ENCODE measurements at regions not wholly inside any gene's neighbourhood (a gene's known extent, or its start where the extent isn't known, plus 50 kb on each side); places are given as distances from the start of the nearest gene placed in this dataset.
"Not testable (repeated sequence)": the region's sequence is repeated elsewhere in the genome, so short reads cannot be mapped to it uniquely, and the experiment has no call there.

DNA sequence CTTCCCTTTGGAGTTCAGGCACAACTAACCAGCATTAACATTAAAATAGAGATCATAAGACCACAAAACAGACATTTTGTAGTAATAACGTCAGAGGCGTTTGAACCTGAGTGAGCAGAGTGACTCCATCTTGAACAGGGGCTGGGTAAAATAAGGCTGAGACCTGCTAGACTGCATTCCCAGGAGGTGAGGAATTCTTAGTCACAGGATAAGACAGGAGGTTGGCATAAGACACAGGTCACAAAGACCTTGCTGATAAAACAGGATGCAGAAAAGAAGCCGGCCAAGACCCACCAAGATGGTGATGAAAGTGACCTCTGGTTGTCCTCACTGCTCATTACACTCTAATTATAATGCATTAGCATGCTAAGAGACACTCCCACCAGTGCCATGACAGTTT is 493.2 kb upstream of the AUTS2 start:
- TF ChIP-seq, protein P1, sequence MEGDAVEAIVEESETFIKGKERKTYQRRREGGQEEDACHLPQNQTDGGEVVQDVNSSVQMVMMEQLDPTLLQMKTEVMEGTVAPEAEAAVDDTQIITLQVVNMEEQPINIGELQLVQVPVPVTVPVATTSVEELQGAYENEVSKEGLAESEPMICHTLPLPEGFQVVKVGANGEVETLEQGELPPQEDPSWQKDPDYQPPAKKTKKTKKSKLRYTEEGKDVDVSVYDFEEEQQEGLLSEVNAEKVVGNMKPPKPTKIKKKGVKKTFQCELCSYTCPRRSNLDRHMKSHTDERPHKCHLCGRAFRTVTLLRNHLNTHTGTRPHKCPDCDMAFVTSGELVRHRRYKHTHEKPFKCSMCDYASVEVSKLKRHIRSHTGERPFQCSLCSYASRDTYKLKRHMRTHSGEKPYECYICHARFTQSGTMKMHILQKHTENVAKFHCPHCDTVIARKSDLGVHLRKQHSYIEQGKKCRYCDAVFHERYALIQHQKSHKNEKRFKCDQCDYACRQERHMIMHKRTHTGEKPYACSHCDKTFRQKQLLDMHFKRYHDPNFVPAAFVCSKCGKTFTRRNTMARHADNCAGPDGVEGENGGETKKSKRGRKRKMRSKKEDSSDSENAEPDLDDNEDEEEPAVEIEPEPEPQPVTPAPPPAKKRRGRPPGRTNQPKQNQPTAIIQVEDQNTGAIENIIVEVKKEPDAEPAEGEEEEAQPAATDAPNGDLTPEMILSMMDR (IDR thresholded peaks at IDR 0.05; ENCODE audit: insufficient read depth, low read length, severe bottlenecking): no peak
- H3K36me3 ChIP-seq (ENCODE audit: control insufficient read depth, insufficient read depth, low read length): no peaks in the 10 kb centered on the region
- peak; percentile 93 for DNase-seq (ENCODE audit: low read depth)
- H3K4me3 ChIP-seq (ENCODE audit: low read depth, low read length): no peak overlapping the region
- H3K27me3 ChIP-seq (ENCODE audit: control insufficient read depth, insufficient read depth, low read length): no peaks in the 10 kb centered on the region
- FAIRE-seq: peak; percentile 50

DNA sequence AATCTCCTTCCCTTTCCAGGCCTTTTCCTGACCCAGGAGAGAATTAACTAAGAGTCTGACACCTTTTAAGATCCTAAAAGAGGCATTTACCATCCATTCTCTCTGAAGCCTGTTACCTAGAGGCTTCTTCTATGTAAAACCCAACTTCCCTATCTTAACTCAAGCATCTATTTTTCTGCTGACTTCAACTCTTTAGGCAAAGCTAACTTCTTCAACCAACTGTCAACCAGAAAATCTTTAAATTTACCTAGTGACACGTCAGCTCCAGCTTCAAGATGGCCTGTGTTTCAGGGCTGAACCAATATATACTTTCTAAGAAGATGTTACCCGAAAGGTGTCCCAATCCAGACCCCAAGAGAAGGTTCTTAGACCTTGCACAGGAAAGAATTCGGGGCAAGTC is 492.3 kb upstream of the AUTS2 start:
- Histone ChIP-seq H3K4me3 (ENCODE audit: low read depth, low read length) (no peak overlapping the region), H3K36me3 (ENCODE audit: control insufficient read depth, insufficient read depth, low read length) (no peaks in the 10 kb centered on the region), H3K27me3 (ENCODE audit: control insufficient read depth, insufficient read depth, low read length) (no peaks in the 10 kb centered on the region)
- TF ChIP-seq, protein P1 (IDR thresholded peaks at IDR 0.05; ENCODE audit: insufficient read depth, low read length, severe bottlenecking): no peak
- DNase-seq (ENCODE audit: low read depth) (no peak), FAIRE-seq (no peak)

DNA sequence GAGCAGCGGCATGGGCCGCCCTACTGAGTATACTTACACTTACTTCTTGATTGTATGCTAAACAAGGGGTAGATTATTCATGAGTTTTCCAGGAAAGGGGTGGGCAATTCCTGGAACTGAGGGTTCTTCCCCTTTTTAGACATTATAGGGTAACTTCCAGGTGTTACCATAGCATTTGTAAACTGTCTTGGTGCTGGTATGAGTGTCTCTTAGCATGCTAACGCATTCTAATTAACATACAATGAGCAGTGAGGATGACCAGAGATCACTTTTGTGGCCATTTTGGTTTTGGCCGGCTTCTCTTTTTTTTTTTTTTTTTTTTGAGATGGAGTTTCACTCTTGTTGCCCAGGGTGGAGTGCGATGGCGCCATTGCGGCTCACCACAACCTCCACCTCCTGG is 491.8 kb upstream of the AUTS2 start:
- not testable (repeated sequence) for DNase-seq (ENCODE audit: low read depth); FAIRE-seq; H3K36me3 ChIP-seq (ENCODE audit: control insufficient read depth, insufficient read depth, low read length); H3K27me3 ChIP-seq (ENCODE audit: control insufficient read depth, insufficient read depth, low read length); H3K4me3 ChIP-seq (ENCODE audit: low read depth, low read length)

DNA sequence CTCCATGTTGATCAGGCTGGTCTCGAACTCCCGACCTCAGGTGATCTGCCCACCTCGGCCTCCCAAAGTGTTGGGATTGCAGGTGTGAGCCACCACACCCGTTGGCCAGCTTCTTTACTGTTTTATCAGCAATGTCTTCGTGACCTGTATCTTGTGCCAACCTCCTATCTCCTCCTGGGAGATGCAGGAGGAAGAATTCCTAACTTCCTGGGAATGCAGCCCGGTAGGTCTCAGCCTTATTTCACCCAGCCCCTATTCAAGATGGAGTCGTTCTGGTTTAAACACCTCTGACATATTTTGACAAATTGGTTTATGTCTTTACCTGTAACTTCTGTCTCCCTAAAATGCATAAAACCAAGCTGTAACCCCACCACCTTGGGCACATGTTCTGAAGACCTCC is 491.3 kb upstream of the AUTS2 start:
- FAIRE-seq; H3K4me3 ChIP-seq (ENCODE audit: low read depth, low read length): not testable (repeated sequence)

DNA sequence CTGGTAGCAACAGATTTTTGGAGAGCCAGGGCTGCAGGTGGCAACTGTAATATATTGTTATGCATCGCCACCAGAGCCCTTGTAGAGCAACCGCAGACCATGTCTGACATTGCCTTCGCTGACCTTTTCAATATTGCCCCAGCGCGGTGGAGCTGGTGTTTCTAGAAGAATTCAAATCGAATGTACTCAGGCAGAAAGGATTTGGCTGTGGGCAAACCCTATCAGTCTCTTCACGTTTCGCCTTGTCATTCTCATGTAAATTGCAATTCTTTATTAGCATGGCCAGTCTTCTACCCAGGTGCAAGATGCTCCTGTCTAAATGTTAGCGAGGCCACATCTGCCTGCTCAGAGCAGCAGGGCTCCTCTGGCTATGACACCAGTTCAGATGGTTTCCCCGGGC is 490.2 kb upstream of the AUTS2 start:
- Histone ChIP-seq H3K4me3 (ENCODE audit: low read depth, low read length) (no peak overlapping the region), H3K27me3 (ENCODE audit: control insufficient read depth, insufficient read depth, low read length) (no peaks in the 10 kb centered on the region), H3K36me3 (ENCODE audit: control insufficient read depth, insufficient read depth, low read length) (no peaks in the 10 kb centered on the region)
- TF ChIP-seq, protein P1 (IDR thresholded peaks at IDR 0.05; ENCODE audit: insufficient read depth, low read length, severe bottlenecking): no peak
- DNase-seq (ENCODE audit: low read depth): no peak
- no peak for FAIRE-seq

More for the DNA sequence above, 491.3 kb upstream of the AUTS2 start:
- DNase-seq (ENCODE audit: low read depth); H3K27me3 ChIP-seq (ENCODE audit: control insufficient read depth, insufficient read depth, low read length); H3K36me3 ChIP-seq (ENCODE audit: control insufficient read depth, insufficient read depth, low read length): not testable (repeated sequence)

DNA sequence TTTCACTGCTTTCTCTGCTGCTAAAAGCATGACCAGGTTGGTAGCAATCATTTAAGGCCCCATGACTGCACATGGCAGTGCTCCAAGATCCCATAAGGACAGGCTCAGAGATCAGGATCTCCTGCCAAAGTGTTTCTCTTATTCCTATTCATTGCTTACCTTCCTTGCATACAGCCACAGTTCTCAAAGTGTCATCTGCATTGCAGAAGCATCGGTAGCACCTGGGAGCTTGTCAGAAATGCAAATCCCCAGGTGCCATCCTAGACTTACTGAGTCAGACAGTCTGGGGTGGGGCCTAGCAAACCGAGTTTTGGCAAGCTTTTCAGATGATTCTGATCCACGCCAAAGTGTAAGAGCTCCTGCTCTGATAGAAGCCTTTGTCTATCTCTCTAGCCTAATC is 489.0 kb upstream of the AUTS2 start:
- no peaks in the 10 kb centered on the region for H3K36me3 ChIP-seq (ENCODE audit: control insufficient read depth, insufficient read depth, low read length)
- FAIRE-seq: no peak

DNA sequence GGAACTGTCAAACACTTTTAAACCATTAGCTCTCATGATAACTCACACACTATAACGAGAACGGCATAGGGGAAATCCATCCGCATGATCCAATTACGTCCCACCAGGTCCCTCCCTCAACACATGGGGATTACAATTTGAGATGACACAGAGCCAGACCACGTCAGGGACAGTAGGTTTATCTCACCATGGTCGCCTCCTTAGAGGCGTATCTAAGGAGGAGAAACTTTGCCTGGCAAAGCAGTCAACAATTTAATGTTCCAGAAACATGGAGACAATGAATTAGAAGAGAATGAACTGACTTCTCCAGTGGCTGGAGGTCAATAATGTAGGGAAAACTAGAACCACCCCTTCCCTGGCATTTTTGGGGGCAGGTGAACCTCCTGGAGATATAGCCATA is 488.4 kb upstream of the AUTS2 start:
- FAIRE-seq: no peak
- Histone ChIP-seq H3K36me3 (ENCODE audit: control insufficient read depth, insufficient read depth, low read length) (no peaks in the 10 kb centered on the region), H3K27me3 (ENCODE audit: control insufficient read depth, insufficient read depth, low read length) (no peaks in the 10 kb centered on the region), H3K4me3 (ENCODE audit: low read depth, low read length) (no peak overlapping the region)
- TF ChIP-seq, protein P1 (IDR thresholded peaks at IDR 0.05; ENCODE audit: insufficient read depth, low read length, severe bottlenecking): no peak
- DNase-seq (ENCODE audit: low read depth): no peak

More for the DNA sequence above, 489.0 kb upstream of the AUTS2 start:
- H3K27me3 ChIP-seq (ENCODE audit: control insufficient read depth, insufficient read depth, low read length): no peaks in the 10 kb centered on the region
- no peak overlapping the region for H3K4me3 ChIP-seq (ENCODE audit: low read depth, low read length)
- DNase-seq (ENCODE audit: low read depth): peak; percentile 47
- TF ChIP-seq, protein P1 (IDR thresholded peaks at IDR 0.05; ENCODE audit: insufficient read depth, low read length, severe bottlenecking): no peak
